CD4-positive, alpha-beta T cell (primary cell): ENCODE measurements at regions not wholly inside any gene's neighbourhood (a gene's known extent, or its start where the extent isn't known, plus 50 kb on each side); places are given as distances from the start of the nearest gene placed in this dataset.

ENCODE experiments used
- ATAC-seq: fragments of 200-7000 bp; cut with Tn5 transposase; one replicate; pipeline ENCODE4 v1.10.0; 2022; ENCODE audit warnings: mild to moderate bottlenecking; ENCODE audit not compliant: poor library complexity
- CTCF ChIA-PET: fragments of 350-600 bp; sonication (Branson Sonifier 250); formaldehyde crosslinking; loops from one replicate; lab custom pipeline; 2021; ENCODE audit warnings: antibody characterized with exemption, inconsistent platforms; lab: Charles Lee
- POLR2A ChIA-PET: fragments of 350-600 bp; sonication (Branson Sonifier 250); formaldehyde crosslinking; loops from one replicate; lab custom pipeline; 2021; ENCODE audit warnings: antibody characterized with exemption, inconsistent platforms; lab: Charles Lee
- DNase-seq, 14 experiments: peaks; one replicate each; pipeline ENCODE4 v3.0.0-alpha.2; 2013 to 2020; ENCODE audit warnings: mixed read lengths in 2 of 14
- H3K27ac ChIP-seq, 2 donors: one replicate each; pipeline versions ENCODE4 v1.5.1 to v1.7.0; 2013; ENCODE audit warnings: low read length in 2 of 2, low read depth in 1 of 2, mild to moderate bottlenecking in 1 of 2
- H3K27me3 ChIP-seq, 2 experiments: 1 replicate in 1 of 2; 2 replicates in 1 of 2; pipeline versions ENCODE4 v1.6.1 to v1.7.0; 2013; ENCODE audit warnings: low read length in 2 of 2, control low read depth in 1 of 2, mild to moderate bottlenecking in 1 of 2, moderate library complexity in 1 of 2; ENCODE audit not compliant: insufficient read depth in 2 of 2, control insufficient read depth in 1 of 2
- H3K36me3 ChIP-seq: one replicate; pipeline ENCODE4 v1.6.1; 2013; ENCODE audit warnings: low read length, control low read depth; ENCODE audit not compliant: insufficient read depth
- H3K4me1 ChIP-seq: one replicate; pipeline ENCODE4 v1.6.1; 2013; ENCODE audit warnings: low read length, control low read depth; ENCODE audit not compliant: insufficient read depth
- H3K4me3 ChIP-seq: one replicate; pipeline ENCODE4 v1.5.1; 2013; ENCODE audit warnings: mild to moderate bottlenecking, low read length, moderate library complexity
- H3K9me3 ChIP-seq, 2 experiments: 1 replicate in 1 of 2; 2 replicates in 1 of 2; pipeline versions ENCODE4 v1.6.1 to v1.7.0; 2013; ENCODE audit warnings: low read length in 2 of 2, mild to moderate bottlenecking in 2 of 2, control low read depth in 1 of 2, moderate library complexity in 1 of 2; ENCODE audit not compliant: control insufficient read depth in 1 of 2, insufficient read depth in 1 of 2
- H3K27ac Mint-ChIP-seq: one replicate; pipeline ENCODE4 v1.8.0; 2020; ENCODE audit warnings: mixed read lengths
- H3K27me3 Mint-ChIP-seq: one replicate; pipeline ENCODE4 v1.8.0; 2021; ENCODE audit warnings: mixed read lengths
- H3K36me3 Mint-ChIP-seq: one replicate; pipeline ENCODE4 v1.8.0; 2021; ENCODE audit warnings: low read depth, mixed read lengths
- H3K4me1 Mint-ChIP-seq: one replicate; pipeline ENCODE4 v1.8.0; 2021; ENCODE audit warnings: low read depth, mixed read lengths
- H3K4me3 Mint-ChIP-seq: one replicate; pipeline ENCODE4 v1.8.0; 2020; ENCODE audit warnings: mild to moderate bottlenecking, mixed read lengths
- H3K9me3 Mint-ChIP-seq: one replicate; pipeline ENCODE4 v1.8.0; 2020; ENCODE audit warnings: mixed read lengths
- CTCF ChIP-seq: fragments of 200-600 bp; IDR thresholded peaks from one replicate; pipeline ENCODE4 v1.8.0; 2022; ENCODE audit warnings: antibody characterized with exemption, mild to moderate bottlenecking
- intact Hi-C, 2 experiments: fragments of 100-400 bp; cut with DNase I in 1 of 2; cut with micrococcal nuclease in 1 of 2; formaldehyde crosslinking; loops; one replicate each; pipeline versions ENCODE4 v1.15.1 to v1.9.0; 2023 to 2025; cut with DNase I, micrococcal nuclease

- no peaks in the 10 kb centered on the region for H3K36me3 Mint-ChIP-seq
- DNase-seq (no peak), ATAC-seq (no peak)
- no peak overlapping the region for H3K27ac Mint-ChIP-seq
- intact Hi-C loops = no loop called here
- H3K9me3 ChIP-seq = no peaks in the 10 kb centered on the region
- no peaks in the 10 kb centered on the region for H3K9me3 Mint-ChIP-seq
- ChIA-PET POLR2A (no interaction called here), CTCF (no interaction called here)
- TF ChIP-seq CTCF = no peak
- no peak overlapping the region for H3K4me3 Mint-ChIP-seq
- H3K36me3 ChIP-seq = no peaks in the 10 kb centered on the region
- no peaks in the 10 kb centered on the region for H3K4me1 Mint-ChIP-seq
- peaks cover 0 to 3% of the 10 kb centered on the region in 2 experiments for H3K27me3 ChIP-seq
- H3K4me1 ChIP-seq = no peaks in the 10 kb centered on the region
- H3K27ac ChIP-seq = no peak overlapping the region
- no peak overlapping the region for H3K4me3 ChIP-seq
- H3K27me3 Mint-ChIP-seq = peaks cover 41% of the 10 kb centered on the region
Measured at GRCh38 chr3:124133366-124133940, 141.5 kb upstream of the ROPN1 start.

- no peaks in the 10 kb centered on the region for H3K36me3 ChIP-seq
- no peak overlapping the region for H3K4me3 Mint-ChIP-seq
- peaks cover 0 to 5% of the 10 kb centered on the region in 2 experiments for H3K27me3 ChIP-seq
- no peaks in the 10 kb centered on the region for H3K4me1 Mint-ChIP-seq
- ChIA-PET POLR2A (no interaction called here), CTCF (no interaction called here)
- TF ChIP-seq CTCF = no peak
- H3K27me3 Mint-ChIP-seq = peaks cover 11% of the 10 kb centered on the region
- H3K4me3 ChIP-seq = no peak overlapping the region
- H3K9me3 ChIP-seq = no peaks in the 10 kb centered on the region
- DNase-seq = no peak
- H3K36me3 Mint-ChIP-seq = no peaks in the 10 kb centered on the region
- no peak for ATAC-seq
- H3K27ac ChIP-seq = no peak overlapping the region
- intact Hi-C loops = no loop called here
- H3K4me1 ChIP-seq = no peaks in the 10 kb centered on the region
- no peak overlapping the region for H3K27ac Mint-ChIP-seq
- H3K9me3 Mint-ChIP-seq = no peaks in the 10 kb centered on the region
Measured at GRCh38 chr3:124137216-124137615, 145.3 kb upstream of the ROPN1 start.

GRCh38 chr3:124138148-124138547, 146.2 kb upstream of the ROPN1 start:
- intact Hi-C loops = no loop called here
- H3K27me3 ChIP-seq = peaks cover 0 to 2% of the 10 kb centered on the region in 2 experiments
- no peaks in the 10 kb centered on the region for H3K36me3 Mint-ChIP-seq
- peaks cover 11% of the 10 kb centered on the region for H3K27me3 Mint-ChIP-seq
- ATAC-seq (no peak), DNase-seq (no peak)
- H3K9me3 Mint-ChIP-seq = no peaks in the 10 kb centered on the region
- H3K4me1 Mint-ChIP-seq = no peaks in the 10 kb centered on the region
- H3K9me3 ChIP-seq = no peaks in the 10 kb centered on the region
- CTCF ChIA-PET = no interaction called here
- no peak overlapping the region for H3K27ac ChIP-seq
- TF ChIP-seq CTCF = no peak
- H3K4me3 ChIP-seq = no peak overlapping the region
- POLR2A ChIA-PET = no interaction called here
- no peaks in the 10 kb centered on the region for H3K4me1 ChIP-seq
- no peaks in the 10 kb centered on the region for H3K36me3 ChIP-seq
- no peak overlapping the region for H3K27ac Mint-ChIP-seq
- H3K4me3 Mint-ChIP-seq = no peak overlapping the region
